ENCODE measurements at regions not wholly inside any gene's neighbourhood (a gene's known extent, or its start where the extent isn't known, plus 50 kb on each side); places are given as distances from the start of the nearest gene placed in this dataset.
"Not testable (repeated sequence)": the region's sequence is repeated elsewhere in the genome, so short reads cannot be mapped to it uniquely, and the experiment has no call there.

DNA sequence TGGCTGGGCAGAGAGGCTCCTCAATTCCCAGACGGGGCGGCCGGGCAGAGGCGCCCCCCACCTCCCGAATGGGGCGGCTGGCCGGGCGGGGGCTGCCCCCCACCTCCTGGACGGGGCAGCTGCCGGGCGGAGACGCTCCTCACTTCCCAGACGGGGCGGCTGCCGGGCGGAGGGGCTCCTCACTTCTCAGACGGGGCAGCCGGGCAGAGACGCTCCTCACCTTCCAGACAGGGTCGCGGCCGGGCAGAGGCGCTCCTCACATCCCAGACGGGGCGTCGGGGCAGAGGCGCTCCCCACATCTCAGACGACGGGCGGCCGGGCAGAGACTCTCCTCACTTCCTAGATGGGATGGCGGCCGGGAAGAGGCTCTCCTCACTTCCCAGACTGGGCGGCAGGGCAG, 214.1 kb downstream of the SOX2 start:
- DNase-seq: not testable (repeated sequence)

DNA sequence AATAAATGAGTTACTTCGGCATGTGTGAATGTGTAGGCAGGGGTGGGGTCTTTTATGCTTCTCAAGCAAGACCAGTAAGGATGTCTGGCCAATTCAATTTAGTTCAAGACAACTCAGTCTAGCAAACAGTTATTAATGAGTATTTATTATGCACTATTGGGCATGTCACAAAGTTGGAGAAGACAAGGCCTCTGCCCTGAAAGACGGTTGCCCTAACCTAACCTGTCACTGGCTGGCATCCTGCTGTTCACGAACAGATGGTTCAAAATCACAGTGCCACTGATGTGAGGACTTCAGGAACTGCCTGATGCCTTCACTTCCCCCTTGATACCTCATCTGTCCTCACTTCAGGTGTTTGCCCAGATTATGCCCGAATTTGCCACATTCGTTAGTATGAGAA, 217.8 kb downstream of the SOX2 start:
- no peak for DNase-seq

DNA sequence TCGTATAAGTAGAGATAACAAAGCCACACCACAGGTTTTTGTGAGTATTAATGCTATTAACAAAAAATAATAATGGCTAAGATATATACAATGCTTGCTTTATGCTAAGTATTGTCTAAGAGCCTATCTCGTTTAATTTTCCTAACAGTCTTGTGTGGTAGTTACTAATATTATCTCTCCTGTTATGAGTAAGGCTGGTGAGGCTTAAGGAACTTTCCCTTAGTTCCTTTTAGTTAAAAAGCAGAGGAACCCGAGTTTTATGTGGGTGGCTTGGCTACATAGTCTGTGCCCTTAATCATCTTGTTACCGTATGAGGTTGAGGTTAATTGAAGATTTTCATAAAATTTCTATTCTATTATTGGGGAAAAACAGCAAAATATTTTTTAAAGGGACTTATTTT, 218.4 kb downstream of the SOX2 start:
- DNase-seq: no peak

DNA sequence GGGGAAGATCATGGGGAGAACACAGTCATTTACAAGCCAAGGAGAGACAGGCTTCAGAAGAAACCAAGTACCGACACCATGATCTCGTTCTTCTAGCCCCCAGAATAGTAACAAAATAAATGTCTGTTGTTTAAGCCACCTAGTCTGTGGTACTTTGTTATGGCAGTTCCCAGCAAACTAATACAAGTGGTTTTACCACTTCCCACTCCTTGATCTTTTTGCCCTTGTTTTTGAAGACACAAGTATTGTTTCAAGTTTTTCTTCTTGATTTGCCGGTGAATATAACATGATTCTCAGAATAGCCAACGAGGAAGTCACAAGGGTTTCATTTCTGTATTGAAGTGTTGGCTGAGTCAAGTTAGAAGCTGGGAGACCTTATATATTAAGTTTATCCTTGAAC, 220.3 kb downstream of the SOX2 start:
- DNase-seq: no peak

DNA sequence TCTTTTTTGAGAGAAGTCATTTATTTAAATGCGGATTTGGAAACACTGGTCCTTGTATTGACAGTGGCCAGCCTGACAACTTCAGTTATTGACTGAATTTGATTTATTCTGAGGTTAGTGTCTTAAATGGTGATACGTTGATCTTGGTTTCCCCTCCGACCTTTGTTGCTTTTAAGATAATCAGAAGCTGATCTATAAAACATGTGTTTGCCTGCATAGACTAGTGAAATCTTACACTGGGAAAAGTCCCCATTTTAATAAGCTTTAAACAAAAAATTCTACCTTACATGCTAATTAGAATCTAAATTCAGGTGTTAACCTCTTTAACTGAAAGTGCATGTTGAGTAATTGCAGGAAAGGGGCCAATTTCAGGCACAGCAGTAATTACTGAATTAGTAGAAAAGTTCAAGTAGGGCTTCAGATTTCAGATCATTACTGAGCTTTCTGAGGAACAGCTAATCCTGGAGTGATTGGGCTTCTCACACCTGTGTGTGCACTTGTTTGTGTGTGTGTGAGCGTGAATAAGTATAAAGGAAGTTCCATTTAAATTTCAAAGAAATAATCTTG, 221.4 kb downstream of the SOX2 start:
- no peak for DNase-seq

DNA sequence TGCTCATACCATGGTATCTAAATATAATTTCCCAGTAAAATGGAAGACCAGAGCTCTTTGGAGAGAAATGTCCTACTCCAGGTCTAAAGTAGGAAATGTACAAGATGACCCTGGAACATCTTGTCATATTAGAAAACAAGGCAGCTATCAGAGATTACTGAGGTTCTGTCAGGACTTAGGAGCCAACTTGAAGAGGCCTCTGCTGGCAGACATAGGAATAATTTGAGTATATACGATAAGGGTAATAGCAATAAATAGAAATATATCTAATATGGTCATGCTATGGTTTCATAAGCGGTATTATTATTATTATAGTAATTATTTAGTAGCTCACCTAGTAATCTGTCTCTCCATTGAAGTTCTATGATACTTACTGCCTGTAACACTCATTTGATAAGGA, 224.2 kb downstream of the SOX2 start:
- no peak for DNase-seq

DNA sequence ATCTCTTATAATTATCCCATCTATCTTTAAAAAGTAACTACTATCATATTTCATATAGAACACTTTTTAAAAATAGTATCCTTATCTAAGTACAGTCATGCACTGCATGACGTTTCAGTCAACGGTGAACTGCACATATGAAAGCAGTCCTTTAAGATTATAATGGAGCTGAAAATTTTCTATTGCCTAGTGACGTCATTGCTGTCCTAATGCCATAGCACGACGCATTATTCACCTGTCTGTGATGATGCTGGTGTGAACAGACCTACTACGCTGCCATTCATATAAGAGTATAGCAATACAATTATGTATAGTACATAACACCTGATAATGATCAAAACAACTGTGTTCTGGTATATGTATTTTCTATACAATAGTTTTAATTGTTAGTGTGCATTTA, 225.0 kb downstream of the SOX2 start:
- DNase-seq: no peak

DNA sequence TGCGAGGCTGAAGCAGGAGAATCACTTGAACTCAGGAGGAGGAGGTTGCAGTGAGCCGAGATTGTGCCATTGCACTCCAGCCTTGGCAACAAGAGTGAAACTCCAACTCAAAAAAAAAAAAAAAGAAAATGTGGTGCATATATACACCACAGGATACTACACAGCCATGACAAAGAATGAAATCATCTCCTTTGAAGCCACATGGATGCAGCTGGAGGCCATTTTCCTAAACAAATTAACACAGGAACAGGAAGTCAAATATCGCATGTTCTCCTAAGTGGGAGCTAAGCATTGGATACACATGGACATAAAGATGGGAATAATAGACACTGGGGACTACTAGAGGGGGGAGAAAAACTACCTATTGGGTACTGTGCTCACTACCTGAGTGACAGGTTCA, 226.9 kb downstream of the SOX2 start:
- not testable (repeated sequence) for DNase-seq

DNA sequence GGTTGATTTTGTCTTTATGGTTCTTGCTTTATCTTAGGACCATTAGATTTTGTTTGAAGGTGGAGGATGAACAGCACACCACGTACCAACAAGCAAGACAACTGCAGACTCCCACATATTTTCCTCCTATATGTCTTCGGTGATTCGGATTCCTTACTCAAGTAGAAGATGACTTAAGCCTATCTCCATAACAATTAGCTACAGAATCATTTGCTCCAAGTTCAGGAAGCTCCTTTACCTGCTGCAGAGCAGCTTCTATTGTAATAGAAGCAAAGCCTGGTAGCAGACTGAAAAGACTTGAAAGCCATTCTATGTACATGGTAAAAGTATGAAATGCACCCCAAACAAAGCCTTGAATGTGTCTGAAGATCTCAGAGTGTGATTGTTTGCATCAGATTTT, 229.0 kb downstream of the SOX2 start:
- DNase-seq: no peak

DNA sequence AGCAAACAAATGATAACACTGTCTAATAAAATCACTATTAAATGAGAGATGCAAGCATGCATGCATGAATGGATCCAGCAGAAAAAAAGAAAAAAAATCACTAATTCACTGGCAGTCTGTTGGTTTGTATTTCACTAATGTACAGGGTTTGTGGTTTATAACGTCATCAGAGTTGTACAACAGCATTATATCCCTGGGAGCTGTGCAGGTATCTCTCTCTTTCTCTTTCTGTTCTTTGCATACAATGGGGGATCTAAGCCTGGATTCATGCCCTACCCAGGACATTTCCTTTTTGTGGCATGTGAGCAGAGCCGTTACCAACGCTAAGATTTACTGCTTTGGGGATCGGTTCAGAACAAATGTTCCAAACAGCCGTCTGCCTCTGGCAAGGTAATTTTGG, 229.5 kb downstream of the SOX2 start:
- no peak for DNase-seq

DNA sequence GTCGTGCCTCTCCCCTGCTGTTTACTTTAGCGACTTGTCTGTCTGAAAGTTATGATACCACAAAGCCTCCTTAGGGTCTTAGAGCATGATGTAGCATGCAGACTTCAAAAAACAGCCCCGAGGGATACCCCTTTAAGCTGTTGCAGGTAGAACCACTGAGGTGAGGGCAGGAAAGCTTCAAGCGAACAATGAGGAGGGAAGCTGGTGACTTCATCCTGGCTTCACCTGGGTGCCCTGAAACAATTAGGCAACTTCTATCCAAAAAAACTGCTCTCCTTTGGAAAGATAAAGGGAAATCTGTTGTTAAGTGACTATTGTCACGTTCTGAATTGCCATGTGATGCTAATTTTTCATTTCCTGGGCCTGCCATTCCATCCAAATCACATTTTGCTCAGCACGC, 231.6 kb downstream of the SOX2 start:
- DNase-seq: no peak

DNA sequence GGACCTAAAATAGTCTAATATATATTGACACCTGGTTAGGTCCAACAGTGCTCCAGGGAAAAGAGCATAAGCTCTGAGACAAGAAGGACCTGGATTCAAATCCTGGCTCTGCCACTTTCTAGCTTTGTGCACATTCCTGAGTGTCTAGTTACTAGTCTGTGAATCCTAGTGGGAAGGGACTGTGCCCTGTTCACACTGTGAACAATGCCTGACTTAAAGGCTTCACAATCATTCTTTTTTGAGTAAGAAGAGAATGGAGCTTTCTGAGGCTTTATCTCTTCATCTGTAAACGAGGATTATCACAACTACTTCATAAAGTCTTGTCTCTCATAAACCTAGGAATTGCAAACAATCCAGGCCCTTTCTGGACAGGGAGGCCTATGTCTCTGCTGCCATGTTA, 235.9 kb downstream of the SOX2 start:
- DNase-seq: no peak

DNA sequence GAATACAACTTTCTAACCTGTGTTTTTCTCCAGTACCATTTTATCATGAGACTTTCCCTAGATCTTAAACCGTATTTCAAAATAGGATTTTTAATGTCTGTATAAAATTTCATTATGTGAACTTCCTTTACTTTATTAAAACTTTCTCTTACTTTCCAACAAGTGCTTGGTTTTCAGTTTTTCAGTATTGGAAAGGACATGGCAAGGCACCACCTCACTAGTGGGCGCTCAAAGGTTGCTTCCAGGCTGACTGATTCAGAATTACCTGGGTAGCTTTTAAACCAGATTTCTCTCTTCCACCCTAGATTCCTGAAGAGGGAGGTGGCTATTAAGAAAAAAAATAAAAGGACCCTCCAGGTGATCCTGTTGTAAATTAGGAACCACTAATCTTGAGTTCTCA, 236.6 kb downstream of the SOX2 start:
- DNase-seq: no peak

DNA sequence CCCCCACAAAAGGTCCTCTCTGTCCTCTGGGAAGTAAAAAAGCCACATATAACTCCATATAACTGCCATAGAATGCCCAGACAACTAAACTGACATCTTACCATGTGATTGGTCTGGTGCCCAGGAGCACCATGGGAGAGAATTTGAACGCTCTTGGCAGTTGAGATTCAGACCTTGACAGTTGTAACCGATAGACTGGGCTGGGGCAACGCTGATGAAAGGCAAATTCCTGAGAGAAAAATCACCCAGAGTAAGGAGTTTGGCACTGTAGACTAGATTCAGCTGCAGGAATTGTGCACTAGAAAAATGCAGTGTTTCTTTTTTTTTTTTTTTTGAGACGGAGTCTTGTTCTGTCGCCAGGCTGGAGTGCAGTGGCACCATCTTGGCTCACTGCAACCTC, 240.5 kb downstream of the SOX2 start:
- no peak for DNase-seq

DNA sequence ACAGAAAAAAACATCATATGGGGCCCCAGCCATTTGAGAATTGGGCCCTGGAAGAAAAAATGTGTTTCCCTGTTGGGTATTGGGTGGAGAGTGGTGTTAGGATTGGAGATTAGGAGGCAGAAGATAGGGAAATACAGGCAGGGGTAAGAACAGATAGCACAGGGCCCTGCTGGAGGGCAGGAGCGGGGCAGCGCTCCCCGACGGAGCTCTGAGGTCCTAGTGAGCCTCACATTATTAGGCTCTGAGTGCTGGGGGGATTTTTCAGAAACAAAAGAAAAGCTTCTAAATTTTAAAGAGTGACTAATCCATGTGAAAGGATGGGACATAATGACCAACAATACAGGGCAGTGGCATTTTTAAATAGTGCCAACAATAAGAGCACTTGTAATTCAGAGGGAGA, 241.2 kb downstream of the SOX2 start:
- no peak for DNase-seq

DNA sequence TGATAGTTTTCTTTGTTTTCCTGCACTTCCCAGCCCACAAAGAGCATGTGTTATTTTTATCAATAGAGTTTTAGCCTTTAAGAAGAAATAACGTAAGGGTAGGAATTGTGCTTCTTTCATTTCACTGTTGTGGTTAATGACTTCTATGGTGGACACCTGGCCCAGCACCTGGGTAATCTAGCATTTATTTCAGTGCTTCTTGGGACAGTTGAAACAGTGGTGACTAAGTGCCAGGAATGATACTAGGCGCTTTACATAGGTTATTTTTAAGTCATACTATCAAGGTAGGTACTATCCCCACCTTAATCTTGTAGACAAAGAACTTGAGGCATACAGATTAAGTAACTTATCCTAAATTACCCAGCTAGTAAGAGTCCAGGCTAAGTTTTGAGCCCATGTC, 243.8 kb downstream of the SOX2 start:
- no peak for DNase-seq

DNA sequence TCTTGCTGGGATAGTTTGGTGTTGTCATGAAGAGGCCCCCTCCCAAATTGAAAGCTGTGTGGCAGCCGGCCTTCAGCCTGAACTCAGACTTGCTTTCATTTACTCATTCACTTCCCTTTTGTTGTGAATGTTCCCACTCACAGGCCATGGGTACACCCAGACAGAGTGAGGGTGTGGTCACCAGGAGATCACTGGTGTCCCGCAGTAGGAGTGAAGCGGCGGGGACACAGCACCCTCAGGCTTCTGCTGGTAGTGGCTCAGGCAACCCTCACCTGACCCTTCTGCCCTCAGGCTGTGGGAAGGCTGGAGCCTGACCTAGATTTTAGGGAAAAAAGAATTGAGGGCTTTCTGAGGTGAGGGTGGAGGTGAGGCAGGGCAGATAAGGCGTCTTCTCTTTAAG, 244.4 kb downstream of the SOX2 start:
- no peak for DNase-seq

DNA sequence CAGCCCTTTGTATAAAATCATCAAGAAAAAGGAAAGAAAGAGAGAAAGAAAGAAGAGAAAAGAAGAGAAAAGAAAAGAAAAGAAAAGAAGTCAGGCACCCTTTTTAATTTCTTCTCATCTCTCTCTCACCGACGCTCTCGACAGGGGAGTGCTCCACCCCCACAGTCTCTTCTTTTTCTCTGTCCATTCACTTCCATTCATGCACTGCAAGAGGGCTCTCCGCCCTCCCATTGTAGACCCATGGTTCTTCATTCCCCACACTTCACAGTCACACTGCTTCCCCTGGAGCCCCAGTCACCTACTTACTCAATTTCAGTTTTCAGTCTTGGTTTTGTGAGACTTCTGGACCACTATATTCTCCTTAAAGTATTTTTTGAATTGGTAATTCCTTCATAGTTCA, 254.7 kb downstream of the SOX2 start:
- no peak for DNase-seq

DNA sequence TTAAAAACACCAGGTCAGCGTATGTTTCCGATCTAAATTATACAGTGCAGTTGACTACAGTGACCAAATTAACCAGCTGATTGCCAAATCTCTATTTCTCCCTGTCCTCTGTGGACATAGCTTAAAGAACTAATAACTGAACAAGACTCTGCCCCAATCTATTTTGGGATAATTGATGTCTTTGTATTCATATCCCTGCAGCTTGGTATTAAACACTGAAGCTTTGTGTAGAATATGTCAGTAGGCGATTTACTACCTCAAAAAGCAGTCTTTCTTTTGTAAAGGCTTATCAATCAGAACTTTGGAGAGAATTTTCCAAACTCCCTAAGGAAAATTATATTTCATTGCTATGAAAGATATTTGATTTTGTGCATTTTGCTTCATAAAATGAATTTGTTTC, 258.2 kb downstream of the SOX2 start:
- DNase-seq: no peak

DNA sequence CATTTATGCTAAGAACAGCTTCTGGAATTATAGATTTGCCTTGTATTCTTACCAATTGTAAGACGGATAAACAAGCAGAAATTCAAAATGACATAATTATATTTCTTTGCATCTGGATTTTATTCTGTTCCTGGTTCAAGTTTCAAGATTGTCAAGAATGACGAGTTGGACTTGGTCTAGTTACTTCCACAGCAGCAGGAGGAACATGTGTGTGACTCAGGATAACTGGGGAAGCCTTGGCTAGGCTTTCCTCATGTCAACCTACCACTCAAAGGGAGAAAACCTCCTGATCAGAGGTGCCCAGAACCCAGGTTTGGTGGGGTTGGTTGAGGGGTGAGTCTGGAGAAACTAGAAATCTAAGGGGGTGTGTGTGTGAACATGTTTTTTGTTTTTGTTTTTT, 259.7 kb downstream of the SOX2 start:
- no peak for DNase-seq

DNA sequence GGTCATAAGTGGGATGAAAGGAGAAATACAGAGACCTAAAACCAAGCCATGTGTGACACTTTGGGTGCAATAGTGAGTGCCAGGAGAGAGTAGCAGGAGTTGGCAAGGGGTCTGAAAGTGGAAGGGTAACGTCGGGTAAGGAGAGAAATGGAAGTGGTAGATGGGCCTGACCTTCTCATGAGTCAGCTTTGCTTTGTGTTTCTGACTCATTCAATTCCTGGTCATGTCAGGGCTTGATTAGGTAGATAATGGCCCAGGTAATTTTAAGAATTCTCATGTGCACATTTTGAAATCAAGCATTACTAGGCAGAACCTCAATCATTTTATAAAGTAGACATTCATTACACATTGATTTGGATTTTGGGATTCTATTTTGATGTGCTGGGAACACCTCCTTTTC, 262.5 kb downstream of the SOX2 start:
- DNase-seq: no peak

DNA sequence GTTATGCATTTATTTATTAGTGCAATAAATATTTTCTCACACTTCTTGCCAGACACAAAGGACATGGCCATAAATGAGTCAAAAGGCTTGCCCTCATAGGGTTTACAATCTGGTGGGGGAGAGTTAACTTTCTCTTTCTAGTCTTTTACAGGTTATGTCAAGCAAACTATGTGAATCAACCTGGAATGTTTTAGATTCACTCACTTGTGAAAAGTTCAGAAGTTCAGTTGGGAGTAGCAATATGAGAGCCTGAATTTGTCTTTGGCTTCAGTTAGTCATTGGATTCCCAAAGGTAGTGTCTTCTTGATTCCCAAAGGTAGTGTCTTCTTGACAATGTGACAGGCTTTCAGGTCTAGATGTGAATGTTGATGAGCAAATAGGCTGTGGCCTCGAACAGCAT, 264.8 kb downstream of the SOX2 start:
- DNase-seq: no peak

DNA sequence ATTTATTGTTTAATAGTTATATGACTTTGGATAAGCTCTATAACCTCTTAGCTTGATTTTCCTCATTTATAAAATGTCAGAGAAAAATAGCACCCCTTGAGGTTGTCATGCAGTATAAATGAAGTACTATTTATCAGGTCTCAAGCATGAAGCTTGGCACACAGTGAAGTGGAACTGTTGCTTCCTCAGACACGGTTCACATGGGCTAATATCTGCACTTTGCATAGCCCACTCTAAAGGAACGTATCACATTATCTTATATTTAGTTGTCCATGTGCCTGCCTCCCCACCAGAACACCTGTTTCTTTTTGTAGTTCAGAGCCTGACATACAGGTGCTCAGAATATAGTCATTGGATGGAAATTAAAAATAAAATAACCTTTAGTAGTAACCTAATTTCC, 273.7 kb downstream of the SOX2 start:
- no peak for DNase-seq

DNA sequence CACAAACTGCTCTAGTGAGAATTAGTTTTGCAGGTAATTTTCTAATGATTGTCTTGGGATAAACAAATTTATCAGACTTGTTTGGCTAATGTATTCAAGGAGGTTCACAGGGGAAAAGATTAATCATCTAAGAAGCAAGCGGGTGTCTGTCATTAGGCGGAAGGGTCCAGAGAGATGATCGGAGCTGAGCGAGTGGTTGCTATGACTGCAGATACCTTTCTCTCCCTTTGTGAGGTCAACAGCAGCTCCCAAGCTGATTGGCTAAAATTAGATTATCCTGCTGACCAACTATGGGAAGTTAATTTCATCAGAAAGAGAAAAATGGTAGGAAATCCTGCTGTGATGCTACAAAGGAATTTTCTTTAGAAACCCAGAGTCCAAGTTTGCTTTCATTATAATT, 276.0 kb downstream of the SOX2 start:
- DNase-seq: no peak

DNA sequence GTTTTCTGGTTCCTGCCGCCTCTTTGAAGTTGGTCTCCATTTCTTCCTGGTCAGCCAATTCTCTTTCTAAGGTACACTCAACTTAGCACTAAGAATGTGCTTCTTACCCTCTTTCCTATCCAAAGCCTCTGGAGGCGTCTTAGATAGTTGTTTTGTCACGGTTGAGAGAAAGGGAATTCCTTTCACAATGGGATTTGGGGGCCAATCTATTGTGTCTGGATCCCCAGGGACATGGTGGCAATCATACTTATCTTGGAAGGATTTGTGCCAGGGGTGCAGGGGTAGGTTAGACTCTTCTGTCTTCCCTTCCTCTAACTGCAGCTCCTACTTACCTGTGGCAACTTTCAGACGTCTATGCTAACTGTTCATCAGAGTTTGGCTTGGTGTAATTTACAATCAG, 287.1 kb downstream of the SOX2 start:
- no peak for DNase-seq

DNA sequence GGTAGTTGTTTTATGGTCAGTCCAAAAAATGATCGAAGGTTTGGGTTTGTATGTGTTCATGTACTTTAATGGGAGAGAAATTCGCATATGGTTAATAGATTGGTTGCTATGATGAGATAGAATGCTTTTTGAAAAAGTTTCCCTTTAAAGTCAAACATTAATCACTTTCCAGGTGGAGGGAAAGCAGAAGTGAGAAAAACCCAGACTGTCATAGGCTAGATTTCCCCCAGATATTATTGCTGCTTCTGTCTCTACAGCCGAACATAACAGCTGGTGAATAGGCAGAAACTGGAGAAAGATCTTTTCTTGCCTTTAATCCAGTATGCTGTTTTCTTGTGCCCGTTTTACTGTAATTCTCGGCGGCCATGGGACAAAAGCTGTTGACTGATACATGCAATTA, 287.6 kb downstream of the SOX2 start:
- no peak for DNase-seq
